HepG2 (cell line): ENCODE measurements at regions not wholly inside any gene's neighbourhood (a gene's known extent, or its start where the extent isn't known, plus 50 kb on each side); places are given as distances from the start of the nearest gene placed in this dataset.

ENCODE experiments used
- ATAC-seq: fragments of 200-7000 bp; cut with Tn5 transposase; 3 replicates; pipeline ENCODE4 v1.9.1; 2020; ENCODE audit warnings: mild to moderate bottlenecking, moderate library complexity
- BruUV-seq: library from RNA; stranded (reverse); fragments of 400-500 nt; replicated peaks from 2 replicates; lab custom pipeline; 2021; lab: Mats Ljungman, UMichigan
- CTCF ChIA-PET: fragments of 300-600 bp; formaldehyde crosslinking; extraction: SDS; loops from one replicate; lab custom pipeline; 2021; ENCODE audit warnings: low total read pairs, inconsistent platforms, low intra/inter-chr PET ratio; lab: Yijun Ruan, JAX
- POLR2A ChIA-PET: fragments of 350-600 bp; sonication (Branson Sonifier 250); formaldehyde crosslinking; loops from one replicate; lab custom pipeline; 2020; ENCODE audit warnings: antibody characterized with exemption, inconsistent platforms; lab: Yijun Ruan, JAX
- DNase-seq: peaks from one replicate; pipeline ENCODE4 v3.0.0-alpha.2; 2015; ENCODE audit warnings: low spot score
- FAIRE-seq: peaks from 3 replicates; lab custom pipeline; 2011; peaks lifted over from hg19 to GRCh38; lab: Jason Lieb, UNC
- H2AFZ ChIP-seq: one replicate; pipeline ENCODE4 v1.6.1; 2011; ENCODE audit warnings: low read length, inconsistent platforms
- H3K27ac ChIP-seq: fragments of 300-600 bp; 3 replicates; pipeline ENCODE4 v1.8.0; 2011; ENCODE audit warnings: mixed run types, mild to moderate bottlenecking, mixed read lengths, low read length, inconsistent platforms; ENCODE audit not compliant: insufficient read depth; ENCODE audit errors: extremely low read length
- H3K27me3 ChIP-seq, 2 experiments: fragments of 200-600 bp in 1 of 2; 2 replicates in 1 of 2; 3 replicates in 1 of 2; pipeline versions ENCODE4 v1.6.0 to v1.8.0; 2011; ENCODE audit warnings: low read length in 2 of 2, mild to moderate bottlenecking in 2 of 2, moderate library complexity in 2 of 2, inconsistent platforms in 1 of 2; ENCODE audit not compliant: insufficient read depth in 2 of 2, control insufficient read depth in 1 of 2
- H3K36me3 ChIP-seq, 2 experiments: fragments of 200-600 bp in 1 of 2; replicated peaks in 1 of 2; 2 replicates in 1 of 2; 3 replicates in 1 of 2; pipeline versions ENCODE4 v1.5.1 to v1.8.0; 2011; ENCODE audit warnings: low read length in 2 of 2, inconsistent platforms in 1 of 2; ENCODE audit not compliant: insufficient read depth in 2 of 2, control insufficient read depth in 1 of 2
- H3K4me1 ChIP-seq: 2 replicates; pipeline ENCODE4 v1.5.1; 2012; ENCODE audit warnings: low read length, inconsistent platforms; ENCODE audit not compliant: insufficient read depth
- H3K4me2 ChIP-seq: 2 replicates; pipeline ENCODE4 v1.6.0; 2011; ENCODE audit warnings: low read depth, low read length, inconsistent platforms
- H3K4me3 ChIP-seq, 3 experiments: fragments of 200-600 bp in 1 of 3; sonication (generic), shearing (Covaris generic) in 1 of 3; replicated peaks in 1 of 3; 2 replicates each; pipeline ENCODE4 v1.5.1; 2011 to 2016; ENCODE audit warnings: low read length in 3 of 3, inconsistent platforms in 2 of 3, low read depth in 2 of 3, mild to moderate bottlenecking in 2 of 3, control low read depth in 1 of 3, mixed read lengths in 1 of 3; ENCODE audit not compliant: insufficient read depth in 1 of 3
- H3K79me2 ChIP-seq: one replicate; pipeline ENCODE4 v1.6.1; 2011; ENCODE audit warnings: low read length, inconsistent platforms; ENCODE audit not compliant: insufficient read depth
- H3K9ac ChIP-seq: 2 replicates; pipeline ENCODE4 v1.6.0; 2011; ENCODE audit warnings: mild to moderate bottlenecking, low read depth, low read length, inconsistent platforms; ENCODE audit not compliant: insufficient read depth
- H3K9me3 ChIP-seq: 2 replicates; pipeline ENCODE4 v1.5.1; 2012; ENCODE audit warnings: mild to moderate bottlenecking, low read length
- H4K20me1 ChIP-seq: 2 replicates; pipeline ENCODE4 v1.6.0; 2011; ENCODE audit warnings: inconsistent platforms, mild to moderate bottlenecking, low read length, moderate library complexity; ENCODE audit not compliant: insufficient read depth
- DNMT1 ChIP-seq: sonication (generic); formaldehyde crosslinking; IDR thresholded peaks from 2 replicates; pipeline ENCODE4 v1.5.1; 2020; ENCODE audit warnings: mild to moderate bottlenecking, missing genetic modification reagents
- ETS1 ChIP-seq: sonication (generic); formaldehyde crosslinking; IDR thresholded peaks from 2 replicates; pipeline ENCODE4 v1.4.0; 2020; ENCODE audit warnings: missing genetic modification reagents
- KDM2A ChIP-seq: sonication (generic); formaldehyde crosslinking; IDR thresholded peaks from 2 replicates; pipeline ENCODE4 v1.4.0; 2020; ENCODE audit warnings: low read depth, missing genetic modification reagents, borderline replicate concordance
- KLF6 ChIP-seq: IDR thresholded peaks from 2 replicates; pipeline ENCODE4 v1.8.0; 2016; ENCODE audit warnings: missing biosample characterization, missing genetic modification reagents
- NFATC3 ChIP-seq: sonication (generic); formaldehyde crosslinking; IDR thresholded peaks from 2 replicates; pipeline ENCODE4 v1.5.1; 2020; ENCODE audit warnings: mild to moderate bottlenecking, missing genetic modification reagents
- RAD51 ChIP-seq: fragments of 450-650 bp; IDR thresholded peaks from 2 replicates; pipeline ENCODE4 v1.6.1; 2016; ENCODE audit warnings: borderline replicate concordance
- SMC3 ChIP-seq: IDR thresholded peaks from 2 replicates; pipeline ENCODE4 v1.6.1; 2011; ENCODE audit warnings: low read length, improper control_type of control experiment
- SRY ChIP-seq: sonication (generic); formaldehyde crosslinking; IDR thresholded peaks from 2 replicates; pipeline ENCODE4 v1.8.0; 2022; ENCODE audit warnings: mild to moderate bottlenecking, missing genetic modification reagents
- SSRP1 ChIP-seq: IDR thresholded peaks from 2 replicates; pipeline ENCODE4 v1.6.1; 2016; ENCODE audit warnings: control low read depth
- ZNF142 ChIP-seq: sonication (generic); formaldehyde crosslinking; IDR thresholded peaks from 2 replicates; pipeline ENCODE4 v1.4.0; 2020; ENCODE audit warnings: missing genetic modification reagents
- ZNF383 ChIP-seq: sonication (generic); formaldehyde crosslinking; IDR thresholded peaks from 2 replicates; pipeline ENCODE4 v1.4.0; 2020; ENCODE audit warnings: missing genetic modification reagents, mild to moderate bottlenecking, borderline replicate concordance
- ZNF574 ChIP-seq: sonication (generic); formaldehyde crosslinking; IDR thresholded peaks from 2 replicates; pipeline ENCODE4 v1.4.0; 2020; ENCODE audit warnings: missing genetic modification reagents
- WGBS: methylation state at CpG from one replicate; pipeline ENCODE4 v1.1.6; 2017; ENCODE audit warnings: low lambda C conversion rate; 5-methylcytosine and 5-hydroxymethylcytosine counted together
- in situ Hi-C: cut with HindIII; loops from 2 replicates; pipeline ENCODE4 v1.10.0; 2017; ENCODE audit warnings: low pct_unique_long_range_greater_than_20kb; ENCODE audit not compliant: extremely low pct_ligation_motif_present
- intact Hi-C: fragments of 100-400 bp; cut with micrococcal nuclease; formaldehyde crosslinking; loops from one replicate; pipeline ENCODE4 v1.10.0; 2022; ENCODE audit not compliant: unreplicated experiment

- in situ Hi-C loops: no loop called here
- no TSS peak for BruUV-seq
- ChIA-PET CTCF (no interaction called here), POLR2A (no interaction called here)
- 0 out of 5 replicates have a peak, but pooled peaks cover 0 to 2% of the 10 kb centered on the region in 2 experiments for H3K27me3 ChIP-seq
- no peaks in the 10 kb centered on the region for H3K79me2 ChIP-seq
- H3K4me1 ChIP-seq: no peaks in the 10 kb centered on the region
- ATAC-seq: no peak
- TF ChIP-seq RAD51 (no peak), NFATC3 (CRISPR knock-in tag) (no peak), ZNF383 (no peak), ZNF142 (CRISPR knock-in tag) (no peak), ZNF574 (no peak), KDM2A (CRISPR knock-in tag) (no peak), SRY (no peak), SSRP1 (CRISPR knock-in tag) (no peak), SMC3 (no peak), KLF6 (CRISPR knock-in tag) (no peak), DNMT1 (no peak), ETS1 (CRISPR knock-in tag) (no peak)
- no peaks in the 10 kb centered on the region for H3K36me3 ChIP-seq
- H3K4me2 ChIP-seq: no peak overlapping the region
- no peak overlapping the region for H3K4me3 ChIP-seq
- H3K27ac ChIP-seq: no peak overlapping the region
- FAIRE-seq: no peak
- intact Hi-C loops: no loop called here
- 52% methylated on average over 9 of the region's 9 CpGs for WGBS
- H3K9ac ChIP-seq: no peak overlapping the region
- no peaks in the 10 kb centered on the region for H4K20me1 ChIP-seq
- no peak for DNase-seq
- H2AFZ ChIP-seq: no peak overlapping the region
- no peaks in the 10 kb centered on the region for H3K9me3 ChIP-seq
Observed at GRCh38 chr2:8290771-8291352, 391.0 kb upstream of the ID2 start.
